Hematopoietic multipotent progenitor cell treated with erythropoietin and hydrocortisone succinate and interleukin-3 and kit ligand, for 4 days (in vitro differentiated cells): ENCODE measurements at regions not wholly inside any gene's neighbourhood (a gene's known extent, or its start where the extent isn't known, plus 50 kb on each side); places are given as distances from the start of the nearest gene placed in this dataset.

Experiments
- DNase-seq: peaks from one replicate; pipeline ENCODE4 v3.0.0-alpha.2; 2015

- DNase-seq: no peak
Observed at GRCh38 chr6:74762841-74763240, 443.0 kb downstream of the COL12A1 start.

- no peak for DNase-seq
Observed at GRCh38 chr6:74757813-74758212, 448.0 kb downstream of the COL12A1 start.

- DNase-seq: no peak
Observed at GRCh38 chr6:74756923-74757322, 448.9 kb downstream of the COL12A1 start.

- no peak for DNase-seq
Observed at GRCh38 chr6:74755778-74756177, 450.1 kb downstream of the COL12A1 start.

- DNase-seq: no peak
Observed at GRCh38 chr6:74755196-74755595, 450.7 kb downstream of the COL12A1 start.

- no peak for DNase-seq
Observed at GRCh38 chr6:74753883-74754600, 451.8 kb downstream of the COL12A1 start.

- DNase-seq: no peak
Observed at GRCh38 chr6:74752303-74752702, 453.6 kb downstream of the COL12A1 start.

GRCh38 chr6:74750826-74751225 lies 455.0 kb downstream of the COL12A1 start:
- no peak for DNase-seq

GRCh38 chr6:74749211-74750147 lies 456.4 kb downstream of the COL12A1 start:
- DNase-seq: no peak

- DNase-seq: no peak
Observed at GRCh38 chr6:74745670-74746069, 460.2 kb downstream of the COL12A1 start.

GRCh38 chr6:74742793-74743508 lies 462.9 kb downstream of the COL12A1 start:
- no peak for DNase-seq

GRCh38 chr6:74741646-74742045 lies 464.2 kb downstream of the COL12A1 start:
- DNase-seq: no peak

- no peak for DNase-seq
Observed at GRCh38 chr6:74735304-74735703, 470.5 kb downstream of the COL12A1 start.

GRCh38 chr6:74734901-74735300 lies 471.0 kb downstream of the COL12A1 start:
- DNase-seq: no peak

GRCh38 chr6:74733830-74734620 lies 471.8 kb downstream of the COL12A1 start:
- DNase-seq: no peak

- no peak for DNase-seq
Observed at GRCh38 chr6:74731931-74732330, 473.9 kb downstream of the COL12A1 start.

- no peak for DNase-seq
Observed at GRCh38 chr6:74731204-74731603, 474.6 kb downstream of the COL12A1 start.

- no peak for DNase-seq
Observed at GRCh38 chr6:74720923-74721322, 484.9 kb downstream of the COL12A1 start.

- no peak for DNase-seq
Observed at GRCh38 chr6:74717591-74717990, 488.3 kb downstream of the COL12A1 start.

GRCh38 chr6:74715355-74716085 lies 490.3 kb downstream of the COL12A1 start:
- no peak for DNase-seq

- no peak for DNase-seq
Observed at GRCh38 chr6:74713941-74714340, 491.9 kb downstream of the COL12A1 start.

- no peak for DNase-seq
Observed at GRCh38 chr6:74705451-74705850, 500.4 kb downstream of the COL12A1 start.
